Activated naive CD4-positive, alpha-beta T cell treated with anti-CD3 and anti-CD28 coated beads, Interleukin-2, amount 10 ng/mL, durations not matched to agents 7 days and 5 days (primary cell): ENCODE measurements at regions not wholly inside any gene's neighbourhood (a gene's known extent, or its start where the extent isn't known, plus 50 kb on each side); places are given as distances from the start of the nearest gene placed in this dataset.
A peak's percentile ranks its signal among the peaks of the same experiment; 100 is the strongest.
"Not testable (repeated sequence)": the region's sequence is repeated elsewhere in the genome, so short reads cannot be mapped to it uniquely, and the experiment has no call there.

Experiments
- CTCF ChIA-PET: fragments of 350-600 bp; sonication (Branson Sonifier 250); formaldehyde crosslinking; loops from one replicate; lab custom pipeline; 2021; ENCODE audit warnings: antibody characterized with exemption; lab: Charles Lee
- DNase-seq: peaks from one replicate; pipeline ENCODE4 v3.0.0-alpha.2; 2020
- H3K27ac Mint-ChIP-seq: one replicate; pipeline ENCODE4 v1.8.0; 2021; ENCODE audit warnings: mild to moderate bottlenecking, moderate library complexity, mixed read lengths
- H3K27me3 Mint-ChIP-seq: one replicate; pipeline ENCODE4 v1.8.0; 2021; ENCODE audit warnings: mild to moderate bottlenecking, mixed read lengths
- H3K36me3 Mint-ChIP-seq: one replicate; pipeline ENCODE4 v1.8.0; 2021; ENCODE audit warnings: mixed read lengths
- H3K4me1 Mint-ChIP-seq: one replicate; pipeline ENCODE4 v1.8.0; 2021; ENCODE audit warnings: mixed read lengths
- H3K4me3 Mint-ChIP-seq: one replicate; pipeline ENCODE4 v1.8.0; 2021; ENCODE audit warnings: mild to moderate bottlenecking, moderate library complexity, mixed read lengths
- H3K9me3 Mint-ChIP-seq: one replicate; pipeline ENCODE4 v1.8.0; 2021; ENCODE audit warnings: mixed read lengths

- Mint-ChIP-seq H3K4me1 (no peaks in the 10 kb centered on the region), H3K27ac (no peak overlapping the region), H3K27me3 (no peaks in the 10 kb centered on the region), H3K9me3 (peaks cover 26% of the 10 kb centered on the region), H3K4me3 (no peak overlapping the region), H3K36me3 (no peaks in the 10 kb centered on the region)
- CTCF ChIA-PET, result no interaction called here
- DNase-seq, result no peak
Observed at GRCh38 chr19:37303591-37304171, 67.2 kb upstream of the ZNF527 start.

- peaks cover 26% of the 10 kb centered on the region for H3K9me3 Mint-ChIP-seq
- DNase-seq, result no peak
- H3K4me1 Mint-ChIP-seq, result no peaks in the 10 kb centered on the region
- CTCF ChIA-PET, result no interaction called here
- H3K27ac Mint-ChIP-seq, result no peak overlapping the region
- H3K4me3 Mint-ChIP-seq, result no peak overlapping the region
- no peaks in the 10 kb centered on the region for H3K36me3 Mint-ChIP-seq
- H3K27me3 Mint-ChIP-seq, result no peaks in the 10 kb centered on the region
Observed at GRCh38 chr19:37304190-37304883, 66.6 kb upstream of the ZNF527 start.

- Mint-ChIP-seq H3K27ac (no peak overlapping the region), H3K27me3 (no peaks in the 10 kb centered on the region), H3K4me1 (peaks cover under 1% of the 10 kb centered on the region), H3K36me3 (no peaks in the 10 kb centered on the region), H3K9me3 (peaks cover 27% of the 10 kb centered on the region), H3K4me3 (no peak overlapping the region)
- no peak for DNase-seq
- CTCF ChIA-PET, result no interaction called here
Observed at GRCh38 chr19:37304884-37305255, 66.0 kb upstream of the ZNF527 start.

- CTCF ChIA-PET, result no interaction called here
- Mint-ChIP-seq H3K27me3 (no peaks in the 10 kb centered on the region), H3K36me3 (no peaks in the 10 kb centered on the region), H3K9me3 (peaks cover 30% of the 10 kb centered on the region), H3K4me3 (no peak overlapping the region), H3K4me1 (peaks cover 3% of the 10 kb centered on the region), H3K27ac (no peak overlapping the region)
- DNase-seq, result no peak
Observed at GRCh38 chr19:37306383-37306963, 64.4 kb upstream of the ZNF527 start.

GRCh38 chr19:37309834-37310575 lies 60.9 kb upstream of the ZNF527 start:
- H3K27me3 Mint-ChIP-seq, result peaks cover 13% of the 10 kb centered on the region
- DNase-seq, result peak; percentile 52
- H3K9me3 Mint-ChIP-seq, result peaks cover 30% of the 10 kb centered on the region
- H3K4me3 Mint-ChIP-seq, result no peak overlapping the region
- H3K27ac Mint-ChIP-seq, result no peak overlapping the region
- peaks cover 5% of the 10 kb centered on the region for H3K36me3 Mint-ChIP-seq
- H3K4me1 Mint-ChIP-seq, result peaks cover 19% of the 10 kb centered on the region
- CTCF ChIA-PET, result no interaction called here

DNA sequence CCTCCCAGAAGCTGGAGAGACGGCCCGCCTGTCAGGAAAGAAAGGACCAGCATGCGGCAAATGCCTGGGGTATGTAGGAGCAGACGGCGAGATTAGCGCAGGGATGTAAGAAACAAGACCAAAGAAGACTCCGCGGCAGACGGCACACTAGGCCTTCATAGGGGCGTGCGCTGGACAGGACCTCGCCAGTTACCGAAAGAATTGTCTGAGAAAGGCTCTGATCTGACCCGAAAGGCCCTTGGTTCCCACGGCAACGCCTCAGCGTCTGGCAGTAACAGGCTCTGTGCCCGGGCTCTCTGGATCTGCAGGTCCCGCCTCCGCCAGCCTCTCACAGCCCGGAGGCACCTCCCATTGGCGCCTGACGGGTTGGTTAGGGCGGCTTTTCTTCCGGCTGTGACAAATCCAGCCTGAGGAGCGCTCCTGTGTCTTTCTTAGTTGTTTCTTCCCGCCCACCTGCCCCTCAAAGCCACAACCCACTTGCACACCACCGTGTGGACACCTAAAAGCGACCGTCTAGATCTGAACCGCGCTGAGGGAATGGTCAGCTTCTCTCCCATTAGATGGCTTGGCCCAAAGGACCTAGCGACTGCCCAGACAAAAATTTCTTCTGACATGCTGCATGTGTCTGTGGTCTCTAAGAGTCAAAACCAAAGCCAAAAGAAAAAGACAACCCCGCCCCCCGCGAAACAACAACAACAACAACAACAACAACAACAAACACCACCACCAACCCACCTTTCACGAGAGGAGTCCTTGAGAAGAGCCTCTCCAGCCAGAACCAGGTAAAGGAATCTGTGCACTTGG lies 58.2 kb upstream of the ZNF527 start:
- CTCF ChIA-PET, H3K36me3 Mint-ChIP-seq: not testable (repeated sequence)
- Mint-ChIP-seq H3K4me3 (peak overlapping the region; percentile 69), H3K27ac (peak overlapping the region; percentile 39), H3K27me3 (peaks cover 16% of the 10 kb centered on the region), H3K4me1 (peaks cover 22% of the 10 kb centered on the region), H3K9me3 (peaks cover 23% of the 10 kb centered on the region)
- peak; percentile 65 for DNase-seq

DNA sequence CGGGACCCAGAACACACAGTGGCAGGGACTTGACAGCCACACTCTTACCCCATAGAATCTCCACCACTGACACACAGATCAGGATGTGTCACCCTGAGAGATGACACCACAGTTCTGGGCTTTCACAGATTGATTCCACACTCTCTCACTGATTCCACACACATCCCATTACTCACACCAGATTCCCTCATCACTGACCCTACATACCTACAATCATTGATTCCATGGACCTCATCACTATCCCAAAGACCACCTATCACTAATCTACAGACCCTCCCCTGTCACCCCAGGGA lies 57.6 kb upstream of the ZNF527 start:
- CTCF ChIA-PET, result no interaction called here
- H3K4me3 Mint-ChIP-seq, result no peak overlapping the region
- H3K27ac Mint-ChIP-seq, result no peak overlapping the region
- peaks cover 23% of the 10 kb centered on the region for H3K9me3 Mint-ChIP-seq
- H3K36me3 Mint-ChIP-seq, result peaks cover 5% of the 10 kb centered on the region
- peaks cover 16% of the 10 kb centered on the region for H3K27me3 Mint-ChIP-seq
- no peak for DNase-seq
- H3K4me1 Mint-ChIP-seq, result peaks cover 22% of the 10 kb centered on the region

- Mint-ChIP-seq H3K27ac (peak overlapping the region; percentile 98), H3K9me3 (peaks cover 38% of the 10 kb centered on the region), H3K4me1 (peaks cover 36% of the 10 kb centered on the region), H3K4me3 (peak overlapping the region; percentile 94), H3K27me3 (peaks cover 9% of the 10 kb centered on the region), H3K36me3 (peaks cover 37% of the 10 kb centered on the region)
- peak; percentile 94 for DNase-seq
- CTCF ChIA-PET, result interaction anchor here (0.7 kb wide), 1 partner anchor 537 kb away, joined by 3 read pairs; no protein-coding TSS in a partner anchor
Observed at GRCh38 chr19:37317403-37318209, 53.3 kb upstream of the ZNF527 start.

DNA sequence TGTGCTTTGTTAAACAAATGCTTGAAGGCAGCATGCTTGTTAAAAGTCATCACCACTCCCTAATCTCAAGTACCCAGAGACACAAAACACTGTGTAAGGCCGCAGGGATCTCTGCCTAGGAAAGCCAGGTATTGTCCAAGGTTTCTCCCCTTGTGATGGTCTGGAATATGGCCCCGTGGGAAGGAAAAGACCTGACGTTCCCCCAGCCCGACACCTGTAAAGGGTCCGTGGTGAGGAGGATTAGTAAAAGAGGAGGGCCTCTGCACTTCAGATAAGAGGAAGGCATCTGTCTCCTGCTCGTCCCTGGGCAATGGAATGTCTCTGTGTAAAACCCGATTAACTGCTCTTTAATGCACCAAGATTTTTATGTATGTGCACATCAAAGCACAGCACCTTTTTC lies 49.9 kb upstream of the ZNF527 start:
- DNase-seq, H3K4me3 Mint-ChIP-seq, H3K27ac Mint-ChIP-seq, CTCF ChIA-PET, H3K27me3 Mint-ChIP-seq: not testable (repeated sequence)
- Mint-ChIP-seq H3K9me3 (peaks cover 21% of the 10 kb centered on the region), H3K36me3 (peaks cover 59% of the 10 kb centered on the region), H3K4me1 (peaks cover 26% of the 10 kb centered on the region)
